DMS79 treated with DMSO at 0.1 percent for 48 hours (cell line): ENCODE measurements at regions not wholly inside any gene's neighbourhood (a gene's known extent, or its start where the extent isn't known, plus 50 kb on each side); places are given as distances from the start of the nearest gene placed in this dataset.

ENCODE experiments used
- DNase-seq: peaks from one replicate; lab custom pipeline; 2025; lab: John Stamatoyannopoulos, UW

DNA sequence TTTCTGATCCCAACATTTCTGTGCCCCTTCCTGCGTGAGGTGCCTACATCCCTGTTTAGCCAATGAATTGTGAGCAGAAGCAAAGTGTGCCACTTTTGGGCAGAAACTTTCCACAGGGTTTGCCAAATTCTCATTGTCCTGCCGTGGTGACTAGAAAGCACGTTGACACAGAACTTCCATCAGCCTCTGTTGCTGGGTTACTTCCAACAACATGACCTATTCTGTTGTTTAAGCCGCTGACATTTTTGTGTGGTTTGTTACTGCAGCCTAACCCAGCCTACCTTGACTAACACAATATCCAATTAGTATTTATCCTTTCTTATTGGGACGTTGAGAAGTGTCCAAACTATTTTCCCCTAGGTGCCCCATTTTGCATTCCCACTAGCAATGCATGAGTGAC lies 136.8 kb downstream of the URB2 start:
- DNase-seq: no peak

DNA sequence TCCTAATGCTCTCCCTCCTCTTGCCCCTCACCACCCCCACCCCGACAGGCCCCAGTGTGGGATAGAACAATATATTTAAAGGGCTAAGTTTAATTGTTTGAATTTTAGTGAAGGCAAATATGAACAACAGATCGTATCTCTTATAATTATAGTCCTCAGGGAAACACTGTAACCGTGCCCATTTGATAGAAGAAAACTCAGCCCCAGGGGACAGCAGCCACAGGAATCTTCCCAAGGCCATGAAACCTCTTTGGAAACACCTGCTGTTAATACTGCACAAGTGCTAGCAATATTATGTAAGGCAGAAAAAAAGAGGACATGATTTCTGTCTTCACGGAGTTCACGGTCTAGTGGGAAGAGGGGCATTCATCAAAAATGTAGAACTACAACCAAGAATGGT lies 142.2 kb downstream of the URB2 start:
- DNase-seq: peak; percentile 87

DNA sequence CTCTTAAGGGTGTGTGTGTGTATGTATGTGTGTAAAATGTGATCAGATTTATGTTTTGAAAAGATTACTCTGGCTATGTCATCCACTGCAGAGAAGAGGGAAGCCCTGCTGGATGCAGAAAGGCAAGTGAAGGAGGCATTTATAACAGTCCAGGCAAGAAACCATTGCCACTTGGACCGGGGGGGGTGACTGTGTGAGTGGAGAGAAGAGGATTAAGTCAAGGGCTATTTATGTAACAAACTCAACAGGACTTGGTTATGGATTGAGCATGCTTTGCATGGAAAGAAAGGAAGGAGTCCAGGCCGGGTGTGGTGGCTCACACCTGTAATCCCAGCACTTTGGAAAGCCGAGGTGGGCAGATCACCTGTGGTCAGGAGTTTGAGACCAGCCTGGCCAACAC lies 143.0 kb downstream of the URB2 start:
- peak; percentile 74 for DNase-seq

DNA sequence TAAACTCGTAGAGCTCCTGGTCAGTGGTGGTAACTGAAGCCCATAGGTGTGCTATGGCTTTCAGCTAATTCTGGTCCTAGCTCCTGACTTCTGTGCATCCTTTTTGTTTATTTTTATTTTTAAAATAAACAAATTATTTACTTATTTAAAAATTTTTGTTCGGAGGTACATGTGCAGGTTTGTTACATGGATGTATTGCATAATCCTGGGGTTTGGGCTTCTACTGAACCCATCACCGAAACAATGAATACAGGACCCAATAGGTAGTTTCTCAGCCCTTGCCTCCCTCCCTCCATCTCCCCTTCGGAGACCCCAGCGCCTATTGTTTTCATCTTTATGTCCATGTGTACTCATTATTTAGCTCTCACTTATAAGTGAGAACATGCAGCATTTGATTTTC lies 143.8 kb downstream of the URB2 start:
- DNase-seq: no peak

DNA sequence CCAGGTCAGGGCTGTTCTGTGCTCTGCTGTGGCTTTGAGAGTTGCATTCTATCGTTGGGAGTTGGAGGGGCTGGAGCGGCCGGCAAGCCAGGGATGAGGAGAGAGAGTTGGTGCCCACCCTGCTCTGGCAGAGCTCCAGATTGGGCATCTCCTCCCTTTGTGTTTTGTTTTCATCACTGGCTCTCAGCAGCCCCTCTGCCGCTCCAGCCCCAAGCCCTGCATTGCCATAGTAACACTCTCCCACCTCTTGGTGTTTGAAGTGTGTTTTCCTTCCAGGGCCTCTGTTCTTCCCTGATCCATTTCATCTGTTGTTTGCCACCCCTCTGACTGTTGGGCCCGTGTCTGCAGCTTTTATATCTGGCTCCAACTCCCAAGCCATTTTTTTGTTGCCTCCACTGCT lies 152.7 kb downstream of the URB2 start:
- DNase-seq: peak; percentile 71

DNA sequence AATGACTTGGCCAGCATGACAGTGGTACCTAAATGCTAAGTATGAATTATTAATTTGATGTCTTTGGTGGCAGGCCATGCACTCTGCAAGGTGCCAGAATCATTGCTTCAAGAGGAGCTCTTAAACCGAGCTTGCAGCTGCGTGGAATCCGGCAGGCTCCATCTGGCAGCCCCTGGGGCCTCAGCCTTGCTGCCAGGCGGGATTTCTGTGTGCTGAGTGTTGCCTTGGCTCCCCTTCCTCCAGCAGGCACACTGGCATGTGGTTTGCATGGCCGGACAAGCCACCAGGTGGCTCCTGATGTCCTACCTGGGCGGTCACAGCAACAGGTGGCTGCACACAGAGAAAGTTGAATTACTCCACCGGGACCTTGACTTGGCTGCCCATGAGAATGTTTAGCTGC lies 155.4 kb downstream of the URB2 start:
- peak; percentile 70 for DNase-seq

DNA sequence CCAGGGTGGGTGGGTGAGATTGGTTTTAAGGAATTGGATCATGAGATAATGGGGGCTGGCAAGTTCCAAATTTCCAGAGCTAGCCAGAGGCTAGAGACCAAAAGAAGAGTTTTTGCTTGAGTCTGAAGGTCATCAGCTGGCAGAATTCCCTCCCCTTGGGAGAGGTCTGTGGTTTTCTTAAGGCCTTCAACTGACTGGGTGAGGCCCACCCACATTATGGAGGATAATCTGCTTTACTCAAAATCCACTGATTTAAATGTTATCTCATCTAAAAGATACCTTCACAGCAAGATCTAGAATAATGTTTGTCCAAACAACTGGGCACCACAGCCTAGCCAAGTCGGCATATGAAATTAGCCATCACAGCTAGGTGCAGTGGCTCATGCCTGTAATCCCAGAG lies 156.4 kb downstream of the URB2 start:
- DNase-seq: no peak

DNA sequence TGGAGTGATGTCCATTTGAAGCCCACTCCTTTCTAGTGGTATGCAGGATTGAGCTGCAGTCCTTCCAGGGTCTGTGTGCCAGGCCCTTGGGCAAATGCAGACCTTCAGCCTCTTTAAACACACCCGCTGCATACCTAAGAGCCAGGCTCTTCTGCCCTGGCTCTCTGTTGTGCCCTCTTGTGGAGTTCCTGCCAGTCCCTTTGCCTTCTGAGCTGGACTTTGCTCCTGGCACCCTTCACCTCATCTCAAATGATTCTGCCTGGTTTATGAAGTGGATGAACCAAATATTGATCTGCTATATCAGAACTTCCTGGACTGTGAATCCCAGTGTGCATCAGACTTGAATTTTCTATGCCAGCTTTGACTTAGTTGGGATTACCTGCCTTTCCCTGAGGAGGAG lies 158.8 kb downstream of the URB2 start:
- no peak for DNase-seq

DNA sequence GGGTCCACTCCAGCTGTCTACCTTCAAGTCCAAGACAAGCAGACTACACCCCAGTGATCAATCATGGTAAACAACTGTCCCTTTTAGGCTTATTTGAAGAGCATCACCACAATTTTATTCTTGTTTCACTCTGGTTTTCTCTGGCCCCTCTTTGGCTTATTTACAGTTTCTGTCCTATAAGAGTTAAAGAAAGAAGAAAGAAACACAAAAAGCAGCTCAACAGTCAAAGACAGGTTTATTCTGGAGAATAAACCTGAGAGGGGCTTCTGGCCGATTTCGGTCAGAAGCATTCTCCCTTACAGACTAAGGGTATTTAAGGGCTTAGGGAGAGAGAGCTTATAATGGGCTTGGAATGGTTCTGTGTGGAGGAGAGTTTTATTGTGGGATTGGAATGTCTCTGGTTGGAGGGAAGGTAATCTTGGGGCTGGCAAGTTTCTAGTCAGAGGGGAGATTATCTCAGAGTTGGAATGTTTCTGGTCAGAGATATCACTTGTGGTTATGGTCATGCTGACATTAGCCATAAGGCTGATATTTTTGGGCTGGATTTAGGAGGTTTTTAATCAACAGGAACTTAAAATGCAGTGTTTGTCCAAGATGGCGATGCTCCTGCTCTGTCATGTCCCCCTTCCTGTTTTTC lies 161.0 kb downstream of the URB2 start:
- DNase-seq: no peak

DNA sequence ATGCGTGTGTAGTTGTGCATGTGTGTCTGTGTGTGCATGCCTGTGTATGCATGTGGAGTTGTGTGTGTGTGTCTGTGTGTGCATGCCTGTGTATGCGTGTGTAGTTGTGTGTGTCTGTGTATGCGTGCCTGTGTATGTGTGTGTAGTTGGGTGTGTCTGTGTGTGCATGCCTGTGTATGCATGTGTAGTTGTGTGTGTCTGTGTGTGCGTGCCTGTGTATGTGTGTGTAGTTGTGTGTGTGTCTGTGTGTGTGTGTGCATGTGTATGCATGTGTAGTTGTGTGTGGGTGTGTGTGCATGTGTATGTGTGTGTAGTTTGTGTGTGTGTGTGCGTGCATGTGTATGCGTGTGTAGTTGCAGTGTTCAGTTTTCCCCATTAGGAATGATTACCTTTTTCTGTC lies 162.0 kb downstream of the URB2 start:
- DNase-seq: no peak

DNA sequence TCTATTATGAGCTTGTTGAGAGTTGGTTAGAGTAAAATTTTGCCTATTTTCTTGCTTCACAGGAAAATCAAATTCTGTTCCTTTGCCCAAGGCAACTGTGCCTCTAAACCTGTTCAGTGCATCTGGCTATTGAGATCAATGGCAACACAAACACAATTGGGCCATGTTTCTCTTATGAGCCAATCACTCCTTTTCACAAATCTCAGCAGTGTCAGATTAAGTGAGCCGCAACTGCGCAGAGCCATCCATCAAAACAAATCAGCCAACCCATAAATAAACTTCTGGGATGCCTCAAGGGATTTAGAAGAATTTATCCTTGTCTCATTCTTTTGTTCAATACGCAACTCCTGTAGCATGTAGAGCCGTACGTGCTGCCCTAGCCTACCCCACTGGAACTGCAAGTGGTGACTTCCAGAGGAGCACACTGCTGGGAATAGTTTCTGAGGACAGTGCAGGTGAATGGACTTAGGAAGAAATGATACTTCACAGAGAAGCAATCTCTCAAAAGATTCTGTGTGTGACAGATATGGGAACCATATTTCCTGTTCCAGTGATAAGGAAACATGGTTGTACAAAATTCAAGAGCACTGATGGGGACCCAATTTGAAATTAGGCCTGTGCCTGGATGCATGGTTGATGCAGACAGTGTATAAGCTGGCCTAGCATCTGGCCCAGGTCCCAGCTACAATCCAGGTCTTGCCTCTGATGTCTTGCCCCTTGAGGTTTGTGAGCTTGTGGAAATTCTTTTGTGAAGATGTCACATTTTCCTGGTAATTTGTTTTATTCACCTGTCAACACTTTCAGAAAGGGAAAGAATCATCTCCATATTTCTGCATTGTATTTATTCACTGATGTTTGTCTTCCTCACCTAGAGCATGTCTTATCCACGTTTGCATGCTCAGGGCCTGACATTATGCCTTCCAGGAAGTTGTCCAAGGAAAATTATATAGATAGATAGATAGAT lies 166.2 kb downstream of the URB2 start:
- DNase-seq: no peak

DNA sequence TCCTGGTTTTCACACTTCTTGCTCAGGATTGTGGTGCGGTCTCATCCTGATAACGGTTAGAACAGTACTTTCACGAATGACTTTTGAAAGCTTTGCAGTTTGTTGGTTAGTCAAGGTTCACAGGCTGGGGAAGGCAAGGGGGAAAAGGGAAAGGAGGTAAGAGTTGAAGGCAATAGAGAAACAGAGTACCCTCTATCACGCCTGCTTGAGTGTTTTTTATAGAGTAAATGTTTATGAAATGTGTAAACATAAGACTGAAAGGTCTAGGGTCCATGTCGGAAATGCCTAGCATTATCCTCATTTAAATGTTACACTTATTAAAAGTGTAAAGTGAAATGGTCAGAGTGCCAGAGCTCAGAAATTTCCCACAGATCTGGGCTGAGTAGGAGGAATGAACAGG lies 167.4 kb downstream of the URB2 start:
- DNase-seq: no peak

DNA sequence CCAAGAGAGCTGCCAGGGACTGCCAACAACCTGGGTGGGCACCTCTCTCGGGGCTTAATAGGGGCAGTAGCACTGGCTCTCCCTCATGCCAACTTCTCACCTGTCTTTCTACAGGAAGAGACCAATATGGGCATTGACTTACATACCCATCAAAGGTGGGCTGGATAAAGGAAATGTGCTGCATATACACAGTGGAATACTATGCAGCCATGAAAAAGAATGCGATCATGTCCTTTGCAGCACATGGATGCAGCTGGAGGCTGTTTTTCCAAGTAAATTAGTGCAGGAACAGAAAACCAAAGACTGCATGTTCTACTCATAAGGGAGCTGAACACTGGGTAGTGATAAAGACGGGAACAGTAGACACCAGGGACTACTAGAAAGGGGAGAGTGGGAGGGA lies 172.5 kb downstream of the URB2 start:
- no peak for DNase-seq

DNA sequence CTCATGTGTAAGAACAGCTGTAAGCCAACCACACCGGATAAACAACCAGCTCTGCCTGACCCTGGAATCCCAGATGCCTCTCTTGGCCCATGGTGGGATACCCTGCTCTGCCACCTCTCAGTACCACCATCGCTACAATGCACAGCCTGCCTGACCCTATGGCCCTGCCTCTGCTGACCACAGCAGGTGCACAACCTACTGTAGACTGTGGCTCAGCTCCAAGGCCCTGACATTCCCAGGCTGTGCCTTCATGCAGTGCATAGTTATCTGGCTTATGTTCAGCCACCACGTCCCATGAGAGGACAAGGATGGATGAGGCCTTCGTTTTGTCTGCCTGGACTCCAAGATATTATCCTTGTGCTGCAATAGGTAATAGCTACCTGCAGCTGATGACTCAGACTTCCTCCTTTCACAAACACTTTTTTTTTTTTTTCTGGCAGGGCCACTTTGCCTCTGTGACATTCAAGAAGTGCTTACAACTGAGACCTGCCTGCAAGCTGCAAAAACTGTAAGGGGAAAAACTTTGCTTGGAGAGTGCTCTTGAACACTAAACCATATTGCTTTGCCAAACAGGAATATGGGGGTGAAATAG lies 177.7 kb downstream of the URB2 start:
- DNase-seq: peak; percentile 29

DNA sequence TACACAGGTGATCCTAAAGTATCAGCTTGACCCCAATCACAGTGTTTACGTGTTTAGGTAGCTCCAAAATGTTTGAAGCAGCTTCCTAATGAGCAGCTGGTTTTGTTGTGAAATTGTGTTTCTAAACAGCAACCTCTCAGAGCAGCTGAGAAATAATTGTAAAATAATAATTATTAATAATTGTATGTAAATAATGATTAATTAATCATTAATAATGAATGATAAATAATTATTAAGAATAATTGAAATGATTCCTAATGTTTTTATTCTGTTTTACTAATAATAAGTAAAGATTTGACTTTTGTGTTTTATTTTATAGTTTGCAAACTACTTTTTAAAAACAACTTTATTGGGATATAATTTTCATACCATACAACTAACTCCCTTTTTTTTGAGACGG lies 182.2 kb downstream of the URB2 start:
- DNase-seq: no peak

DNA sequence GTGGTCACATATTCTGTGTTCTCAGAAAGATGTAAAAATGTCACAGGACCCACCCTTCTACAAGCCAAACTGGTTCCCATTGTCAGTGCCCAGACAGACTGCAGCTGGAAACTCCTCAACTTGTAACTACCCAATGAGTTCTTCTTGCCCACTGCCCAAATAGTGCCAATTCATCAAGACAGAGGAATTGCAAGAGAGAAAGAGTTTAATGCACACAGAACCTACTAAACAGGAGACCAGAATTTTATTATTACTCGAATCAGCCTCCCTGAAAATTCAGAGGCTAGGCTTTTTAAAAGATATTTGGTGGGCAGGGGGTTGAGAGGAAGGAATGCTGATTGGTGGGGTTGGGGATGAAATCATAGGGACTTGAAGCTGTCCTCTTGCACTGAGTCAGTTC lies 184.1 kb downstream of the URB2 start:
- no peak for DNase-seq

DNA sequence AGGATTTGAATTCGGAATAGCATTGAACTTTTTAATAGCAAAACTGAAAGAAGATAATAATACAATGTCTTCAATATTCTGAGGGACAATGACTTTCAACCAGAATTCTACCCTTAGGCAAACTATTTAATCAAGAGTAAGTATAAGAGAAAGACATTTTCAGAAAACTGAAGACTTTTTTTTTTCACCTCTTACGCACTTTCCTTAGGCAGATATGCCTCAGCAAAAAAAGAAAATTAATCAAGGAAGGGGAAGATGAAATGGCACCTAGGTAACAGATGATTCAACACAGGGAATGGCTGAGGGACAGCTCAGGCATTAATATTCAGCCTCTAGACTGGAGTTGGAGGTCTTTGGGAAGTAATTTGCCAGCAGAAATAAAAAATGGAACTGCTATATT lies 184.9 kb downstream of the URB2 start:
- DNase-seq: no peak

DNA sequence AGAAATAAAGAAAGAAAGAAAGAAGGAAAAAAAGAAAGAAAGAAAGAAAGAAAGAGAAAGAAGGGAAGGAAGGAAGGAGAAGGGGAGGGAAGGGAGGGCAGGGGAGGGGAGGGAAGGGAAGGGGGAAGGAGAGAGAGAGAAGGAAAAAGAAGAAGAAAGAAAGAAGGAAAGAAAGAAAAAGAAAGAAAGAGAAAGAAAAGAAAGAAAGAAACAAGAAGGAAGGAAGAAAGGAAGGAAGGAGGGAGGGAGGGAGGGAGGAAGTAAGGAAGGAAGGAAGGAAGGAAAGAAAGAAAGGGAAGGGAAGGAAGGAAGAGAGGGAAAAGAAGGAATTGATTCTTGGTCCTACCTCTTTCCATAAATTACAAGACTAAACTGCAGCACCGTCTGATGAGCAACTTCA lies 186.1 kb downstream of the URB2 start:
- DNase-seq: no peak

DNA sequence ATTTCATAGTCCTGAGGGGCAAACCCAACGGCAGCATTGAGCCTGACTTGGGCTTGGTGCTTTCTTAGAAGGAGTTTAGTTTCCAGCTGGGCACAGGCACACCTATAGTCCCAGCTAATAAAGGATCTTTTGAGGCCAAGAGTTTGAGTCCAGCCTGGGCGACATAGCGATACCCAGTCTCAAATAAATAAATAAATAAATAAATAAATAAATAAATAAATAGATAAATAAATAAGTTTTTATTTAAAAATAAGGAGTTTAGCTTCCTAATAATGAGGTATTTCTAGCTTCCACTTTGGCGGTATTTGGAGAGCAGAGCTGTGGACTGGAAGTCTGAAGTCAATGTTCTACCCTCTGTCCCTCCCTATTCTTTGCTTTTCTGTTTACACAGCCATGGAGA lies 186.6 kb downstream of the URB2 start:
- no peak for DNase-seq

DNA sequence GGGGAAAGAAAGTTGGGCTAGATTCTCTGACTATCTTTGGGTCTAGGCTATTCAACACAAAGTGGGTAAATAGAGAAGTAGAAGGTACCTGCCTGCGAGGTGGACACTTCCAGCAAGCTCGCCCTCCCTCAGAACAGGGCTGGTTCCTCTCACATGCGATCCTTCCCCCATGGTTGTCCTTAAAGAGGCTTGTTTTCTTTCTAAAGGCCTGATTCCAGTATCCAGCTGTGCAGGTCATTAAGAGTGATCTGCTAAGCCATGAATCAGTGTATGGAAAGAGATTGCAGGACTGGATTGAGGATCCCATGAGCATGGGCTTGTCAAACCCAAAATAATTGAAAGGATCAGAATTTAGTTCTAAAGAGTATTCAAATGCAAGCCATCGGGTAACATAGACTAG lies 189.0 kb downstream of the URB2 start:
- no peak for DNase-seq

DNA sequence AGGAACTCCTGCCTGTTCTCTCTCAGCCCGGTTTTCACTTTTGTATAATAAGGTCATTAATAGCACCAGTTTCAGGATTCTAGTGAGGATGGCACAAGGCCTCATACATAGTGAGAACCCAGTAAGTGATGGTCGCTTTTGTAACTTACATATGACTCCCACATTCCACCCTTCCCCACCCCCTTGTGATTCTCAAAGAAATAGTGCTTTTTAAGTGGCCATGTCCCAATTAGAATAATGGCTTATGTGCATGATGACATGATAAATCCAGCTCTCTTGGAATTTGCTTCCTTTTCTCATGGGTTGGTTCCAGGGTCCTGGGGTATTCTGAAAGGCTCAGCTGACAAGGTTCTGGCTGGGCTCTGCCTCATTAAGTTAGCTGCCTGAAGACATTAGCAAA lies 189.9 kb downstream of the URB2 start:
- DNase-seq: no peak

DNA sequence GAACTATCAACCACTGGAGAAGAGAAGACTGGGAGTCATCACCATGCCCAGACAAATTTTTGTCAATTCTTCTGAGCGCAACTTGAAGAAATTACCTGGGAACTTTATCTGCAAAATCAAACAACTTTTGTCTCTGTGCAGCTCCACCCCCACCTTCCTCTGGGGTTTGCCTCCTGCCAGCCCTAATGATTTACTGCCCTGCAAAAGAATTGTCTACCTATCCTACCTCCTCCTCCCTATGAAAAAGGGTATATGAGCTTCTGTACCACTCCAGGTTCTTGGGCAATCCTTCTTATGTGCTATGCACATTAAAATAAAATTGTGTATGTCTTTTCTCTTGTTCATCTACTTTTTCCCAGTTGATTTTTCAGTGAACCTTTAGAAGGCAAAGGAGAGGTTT lies 191.9 kb downstream of the URB2 start:
- DNase-seq: no peak

DNA sequence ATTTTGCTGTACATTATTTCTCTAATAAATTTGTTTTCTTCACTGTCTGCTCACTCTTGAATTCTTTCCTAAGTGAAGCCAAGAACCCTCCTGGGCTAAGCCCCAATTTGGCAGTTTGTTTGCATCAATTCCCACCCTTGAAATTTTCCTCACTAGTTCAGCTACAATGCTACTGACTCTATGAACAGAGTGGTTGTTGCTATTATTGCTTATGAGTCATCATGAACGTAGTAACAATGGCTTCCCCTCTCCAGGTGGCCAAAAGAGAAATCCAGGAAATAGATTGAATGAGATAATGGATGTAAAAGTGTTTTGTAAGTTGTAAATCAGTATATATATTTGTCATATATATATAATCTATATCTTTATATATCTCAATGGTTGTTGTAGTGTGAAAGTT lies 193.0 kb downstream of the URB2 start:
- DNase-seq: no peak
